Keratinocyte (primary cell): ENCODE measurements at regions not wholly inside any gene's neighbourhood (a gene's known extent, or its start where the extent isn't known, plus 50 kb on each side); places are given as distances from the start of the nearest gene placed in this dataset.

Experiments
- DNase-seq: peaks from one replicate; pipeline ENCODE4 v3.0.0-alpha.2; 2011; ENCODE audit warnings: low read depth, missing footprints, low spot score
- FAIRE-seq: peaks from 2 replicates; lab custom pipeline; 2011; peaks lifted over from hg19 to GRCh38; lab: Jason Lieb, UNC
- H2AFZ ChIP-seq: 2 replicates; pipeline ENCODE4 v1.6.0; 2012; ENCODE audit warnings: low read length, control low read depth, inconsistent platforms; ENCODE audit not compliant: control insufficient read depth
- H3K27ac ChIP-seq: 2 replicates; pipeline ENCODE4 v1.5.1; 2011; ENCODE audit warnings: low read length; ENCODE audit not compliant: control insufficient read depth, insufficient read depth
- H3K27me3 ChIP-seq: 3 replicates; pipeline ENCODE4 v1.6.0; 2011; ENCODE audit warnings: low read length; ENCODE audit not compliant: control insufficient read depth, insufficient read depth; ENCODE audit errors: extremely low read depth
- H3K36me3 ChIP-seq, 2 experiments: 2 replicates in 1 of 2; 3 replicates in 1 of 2; pipeline ENCODE4 v1.5.1; 2011; ENCODE audit warnings: low read length in 2 of 2, mild to moderate bottlenecking in 1 of 2; ENCODE audit not compliant: control insufficient read depth in 2 of 2, insufficient read depth in 2 of 2; ENCODE audit errors: extremely low read depth in 1 of 2
- H3K4me1 ChIP-seq: 3 replicates; pipeline ENCODE4 v1.5.1; 2011; ENCODE audit warnings: low read length; ENCODE audit not compliant: control insufficient read depth, insufficient read depth; ENCODE audit errors: extremely low read depth
- H3K4me2 ChIP-seq: 3 replicates; pipeline ENCODE4 v1.6.0; 2011; ENCODE audit warnings: low read depth, low read length; ENCODE audit not compliant: control insufficient read depth, insufficient read depth; ENCODE audit errors: extremely low read depth
- H3K4me3 ChIP-seq, 3 experiments: fragments of 200-600 bp in 1 of 3; sonication (generic) in 1 of 3; 2 replicates in 2 of 3; 3 replicates in 1 of 3; pipeline ENCODE4 v1.5.1; 2011 to 2016; ENCODE audit warnings: low read length in 3 of 3, mild to moderate bottlenecking in 3 of 3, control low read depth in 2 of 3, inconsistent platforms in 1 of 3, low read depth in 1 of 3, mixed read lengths in 1 of 3, mixed run types in 1 of 3, moderate library complexity in 1 of 3; ENCODE audit not compliant: control insufficient read depth in 2 of 3, insufficient read depth in 2 of 3; ENCODE audit errors: extremely low read depth in 1 of 3
- H3K79me2 ChIP-seq: 2 replicates; pipeline ENCODE4 v1.6.0; 2012; ENCODE audit warnings: low read length; ENCODE audit not compliant: control insufficient read depth, insufficient read depth
- H3K9ac ChIP-seq: 3 replicates; pipeline ENCODE4 v1.6.0; 2011; ENCODE audit warnings: low read length; ENCODE audit not compliant: control insufficient read depth, insufficient read depth; ENCODE audit errors: extremely low read depth
- H3K9me1 ChIP-seq: 3 replicates; pipeline ENCODE4 v1.6.0; 2011; ENCODE audit warnings: low read length; ENCODE audit not compliant: control insufficient read depth, insufficient read depth; ENCODE audit errors: extremely low read depth
- H3K9me3 ChIP-seq: 2 replicates; pipeline ENCODE4 v1.5.1; 2012; ENCODE audit warnings: low read depth, low read length; ENCODE audit not compliant: control insufficient read depth
- H4K20me1 ChIP-seq: 3 replicates; pipeline ENCODE4 v1.6.0; 2011; ENCODE audit warnings: low read length; ENCODE audit not compliant: control insufficient read depth, insufficient read depth; ENCODE audit errors: extremely low read depth
- CTCF ChIP-seq, 3 experiments: IDR thresholded peaks in 1 of 3; conservative IDR thresholded peaks in 1 of 3; optimal IDR thresholded peaks in 1 of 3; 2 replicates in 2 of 3; 3 replicates in 1 of 3; pipeline versions ENCODE3 to v1.5.1; 2011; ENCODE audit warnings: low read length in 3 of 3, mild to moderate bottlenecking in 3 of 3, moderate library complexity in 2 of 3, control low read depth in 1 of 3, inconsistent platforms in 1 of 3; ENCODE audit not compliant: insufficient read depth in 2 of 3; ENCODE audit errors: extremely low read depth in 1 of 3
- EZH2 ChIP-seq: IDR thresholded peaks from one replicate; pipeline ENCODE4 v1.6.1; 2012; ENCODE audit warnings: inconsistent platforms, mild to moderate bottlenecking, low read length, moderate library complexity
- dilution Hi-C: fragments of 300-500 bp; cut with MboI; formaldehyde crosslinking; loops from one replicate; pipeline ENCODE4 v1.7.0; 2020; ENCODE audit warnings: low sequenced_read_pairs; ENCODE audit not compliant: extremely low pct_ligation_motif_present

GRCh38 chr4:104682311-104682710 is 187.6 kb upstream of the CXXC4 start:
- TF ChIP-seq CTCF (optimal IDR thresholded peaks at IDR 0.05 in 1 of 3, IDR thresholded peaks at IDR 0.05 in 1 of 3, conservative IDR thresholded peaks at IDR 0.05 in 1 of 3; ENCODE audit: extremely low read depth in 1 of 3, insufficient read depth in 2 of 3, low read length in 3 of 3): no peak
- TF ChIP-seq EZH2: no peak
- Histone ChIP-seq H3K27me3 (no peaks in the 10 kb centered on the region), H2AFZ (no peak overlapping the region), H3K4me3 (no peak overlapping the region), H3K27ac (no peak overlapping the region), H4K20me1 (no peaks in the 10 kb centered on the region), H3K79me2 (no peaks in the 10 kb centered on the region), H3K9ac (no peak overlapping the region), H3K36me3 (no peaks in the 10 kb centered on the region), H3K9me3 (no peaks in the 10 kb centered on the region), H3K9me1 (no peaks in the 10 kb centered on the region), H3K4me1 (no peaks in the 10 kb centered on the region), H3K4me2 (no peak overlapping the region)
- dilution Hi-C loops: no loop called here
- DNase-seq (no peak), FAIRE-seq (no peak)

GRCh38 chr4:104693601-104694201 is 199.0 kb upstream of the CXXC4 start:
- no peak overlapping the region for H3K9ac ChIP-seq
- DNase-seq (no peak), FAIRE-seq (no peak)
- H3K36me3 ChIP-seq: no peaks in the 10 kb centered on the region
- no peak overlapping the region for H2AFZ ChIP-seq
- H3K79me2 ChIP-seq: no peaks in the 10 kb centered on the region
- H3K4me1 ChIP-seq: no peaks in the 10 kb centered on the region
- H3K27me3 ChIP-seq: no peaks in the 10 kb centered on the region
- H3K9me1 ChIP-seq: no peaks in the 10 kb centered on the region
- TF ChIP-seq EZH2 (no peak), CTCF (optimal IDR thresholded peaks at IDR 0.05 in 1 of 3, IDR thresholded peaks at IDR 0.05 in 1 of 3, conservative IDR thresholded peaks at IDR 0.05 in 1 of 3; ENCODE audit: extremely low read depth in 1 of 3, insufficient read depth in 2 of 3, low read length in 3 of 3) (no peak)
- no peak overlapping the region for H3K27ac ChIP-seq
- no peaks in the 10 kb centered on the region for H4K20me1 ChIP-seq
- H3K4me3 ChIP-seq: no peak overlapping the region
- no peak overlapping the region for H3K4me2 ChIP-seq
- H3K9me3 ChIP-seq: no peaks in the 10 kb centered on the region
- dilution Hi-C loops: no loop called here
